Testis (tissue), 2 donors: ENCODE measurements at regions not wholly inside any gene's neighbourhood (a gene's known extent, or its start where the extent isn't known, plus 50 kb on each side); places are given as distances from the start of the nearest gene placed in this dataset.

Source experiments
- CTCF ChIP-seq, 3 experiments: fragments of 450-650 bp in 2 of 3; fragments of 200-600 bp in 1 of 3; sonication (generic) in 1 of 3; IDR thresholded peaks; one replicate each; pipeline ENCODE4 v1.5.1; 2016 to 2019; ENCODE audit warnings: antibody characterized with exemption in 3 of 3, mild to moderate bottlenecking in 2 of 3, moderate library complexity in 1 of 3
- POLR2A ChIP-seq: fragments of 450-650 bp; IDR thresholded peaks from one replicate; pipeline ENCODE4 v1.6.1; 2017; ENCODE audit warnings: antibody characterized with exemption, mild to moderate bottlenecking, moderate library complexity

- no peak for TF ChIP-seq CTCF (IDR thresholded peaks at IDR 0.05)
- TF ChIP-seq POLR2A, result no peak
These were observed 117.6 kb upstream of the SOX1 start for GRCh38 chr13:111949311-111949710.
